HPDE6-E6E7 (cell line): ENCODE measurements at regions not wholly inside any gene's neighbourhood (a gene's known extent, or its start where the extent isn't known, plus 50 kb on each side); places are given as distances from the start of the nearest gene placed in this dataset.
"Not testable (repeated sequence)": the region's sequence is repeated elsewhere in the genome, so short reads cannot be mapped to it uniquely, and the experiment has no call there.

ENCODE experiments used
- DNase-seq: peaks from one replicate; pipeline ENCODE4 v3.0.0; 2011; ENCODE audit warnings: missing footprints; ENCODE audit errors: extremely low spot score

GRCh38 chr12:124218650-124219049 is 76.2 kb upstream of the RFLNA start:
- not testable (repeated sequence) for DNase-seq

DNA sequence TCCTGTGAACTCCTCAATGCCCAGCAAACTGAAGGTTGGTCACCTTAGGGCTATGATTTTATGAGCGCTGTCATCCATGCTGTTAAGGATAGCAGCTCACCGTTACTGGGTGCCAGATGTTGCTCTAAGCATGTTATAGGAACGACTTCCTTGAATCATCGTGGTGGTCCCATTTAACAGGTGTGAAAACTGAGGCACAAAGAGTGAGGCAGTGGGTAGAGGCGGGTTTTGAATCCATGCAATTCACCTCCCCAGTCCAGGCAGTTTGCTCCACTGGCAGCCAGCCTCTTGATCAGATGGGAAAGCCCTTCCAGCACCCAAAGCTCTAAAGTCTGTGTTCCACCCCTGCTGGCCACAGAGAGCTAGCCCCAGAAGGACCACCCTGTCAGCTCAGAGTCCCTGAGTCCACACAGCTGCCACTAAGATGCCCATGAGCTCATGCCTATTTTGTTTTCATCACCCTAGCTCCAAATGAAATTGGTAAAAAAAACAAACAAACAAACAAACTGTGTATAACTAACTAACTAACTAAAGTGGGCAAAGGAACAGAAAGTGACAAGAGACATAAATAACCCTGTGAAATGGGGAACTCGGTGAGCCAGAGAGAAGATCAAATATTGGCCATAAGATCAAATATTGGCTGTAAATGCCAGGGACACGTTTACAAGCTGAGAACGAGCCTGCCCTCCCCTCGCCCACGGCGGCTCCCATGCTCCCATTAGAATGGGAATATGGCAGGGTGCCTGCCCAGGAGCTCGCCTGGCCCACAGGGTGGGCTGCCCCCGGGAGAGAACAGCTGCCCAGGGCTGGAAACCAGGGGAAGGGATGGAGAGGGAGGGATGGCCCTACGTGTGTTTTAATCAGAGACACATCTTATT is 72.3 kb upstream of the RFLNA start:
- DNase-seq, result no peak

- DNase-seq, result not testable (repeated sequence)
Observed at GRCh38 chr12:124223733-124224138, 71.2 kb upstream of the RFLNA start.

GRCh38 chr12:124224535-124225110 is 70.3 kb upstream of the RFLNA start:
- DNase-seq, result no peak

DNA sequence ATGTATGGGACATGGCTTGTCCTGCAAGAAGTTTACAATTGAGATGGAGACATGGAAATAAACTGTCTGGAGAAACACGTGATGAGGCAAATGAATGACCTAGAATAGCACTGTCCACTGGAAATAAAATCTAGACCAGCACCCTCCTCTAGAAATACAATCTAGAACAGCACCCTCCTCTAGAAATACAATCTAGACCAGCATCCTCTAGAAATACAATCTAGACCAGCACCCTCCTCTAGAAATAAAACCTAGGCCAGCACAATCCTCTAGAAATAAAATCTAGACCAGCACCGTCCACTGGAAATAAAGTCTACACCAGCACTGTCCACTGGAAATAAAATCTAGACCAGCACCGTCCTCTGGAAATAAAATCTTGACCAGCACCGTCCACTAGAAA is 69.2 kb upstream of the RFLNA start:
- no peak for DNase-seq

DNA sequence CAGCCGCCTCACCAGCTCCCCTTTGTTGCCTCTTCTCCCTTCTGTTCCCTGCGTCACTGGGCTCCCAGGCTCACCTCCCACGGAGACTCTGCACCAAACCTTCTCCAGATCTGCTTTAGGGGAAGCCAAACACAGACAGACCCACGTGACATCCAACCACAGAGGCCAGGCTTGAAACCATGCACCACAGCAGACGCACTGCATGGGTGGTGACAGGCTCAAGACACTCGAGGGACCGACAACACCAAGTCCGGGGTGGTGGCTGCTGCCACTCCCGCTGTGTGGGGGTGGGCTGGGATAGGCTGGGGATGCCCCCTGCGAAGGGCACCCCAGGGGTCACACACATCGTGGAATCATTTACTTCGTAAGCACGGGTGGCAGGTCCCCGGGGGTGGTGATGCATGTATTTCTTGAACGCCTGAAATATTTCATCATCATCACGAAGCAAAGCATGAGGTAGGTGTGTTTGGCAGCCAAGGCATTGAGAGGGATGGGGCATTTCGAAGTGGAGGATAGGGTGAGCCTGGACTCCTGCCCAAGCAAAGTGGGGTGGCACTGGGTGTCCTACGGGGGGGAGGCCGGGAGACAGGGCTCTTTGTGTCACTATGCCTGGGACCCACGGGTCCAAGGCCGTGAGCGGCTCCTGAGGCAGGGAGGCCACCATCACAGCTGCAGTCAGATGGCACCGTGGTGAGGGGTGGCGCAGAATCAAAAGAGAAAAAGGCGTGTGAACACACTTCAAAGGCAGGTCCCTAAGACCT is 66.8 kb upstream of the RFLNA start:
- no peak for DNase-seq

- DNase-seq, result no peak
Observed at GRCh38 chr12:124229520-124229919, 65.4 kb upstream of the RFLNA start.

DNA sequence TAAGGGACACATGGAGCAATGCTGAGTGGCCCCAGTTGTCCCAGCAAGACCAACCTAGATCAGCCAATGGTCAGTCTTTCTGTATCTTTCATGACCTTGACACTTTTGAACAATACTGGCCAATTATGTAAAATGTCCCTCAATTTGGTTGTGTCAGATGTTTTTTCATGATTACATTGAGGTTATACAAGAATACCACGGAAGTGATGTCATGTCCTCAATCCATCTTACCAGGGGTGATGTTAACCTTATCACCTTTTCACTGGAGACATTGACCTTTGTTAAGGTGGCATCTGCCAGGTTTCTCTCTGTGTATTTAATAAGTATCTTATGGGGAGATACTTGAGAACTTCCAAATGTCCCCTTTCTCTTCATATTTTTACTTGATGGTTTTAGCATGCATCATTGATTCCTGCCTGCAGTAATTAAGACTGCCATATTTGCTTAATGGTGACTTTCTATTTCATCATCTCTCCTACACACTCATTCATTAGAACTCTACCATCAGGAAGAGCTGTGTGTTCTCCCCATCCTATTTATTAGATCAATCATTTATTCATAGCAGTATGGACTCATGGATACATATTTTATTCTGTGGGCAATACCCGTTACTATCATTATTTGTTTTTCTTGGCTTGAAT is 64.7 kb upstream of the RFLNA start:
- no peak for DNase-seq

DNA sequence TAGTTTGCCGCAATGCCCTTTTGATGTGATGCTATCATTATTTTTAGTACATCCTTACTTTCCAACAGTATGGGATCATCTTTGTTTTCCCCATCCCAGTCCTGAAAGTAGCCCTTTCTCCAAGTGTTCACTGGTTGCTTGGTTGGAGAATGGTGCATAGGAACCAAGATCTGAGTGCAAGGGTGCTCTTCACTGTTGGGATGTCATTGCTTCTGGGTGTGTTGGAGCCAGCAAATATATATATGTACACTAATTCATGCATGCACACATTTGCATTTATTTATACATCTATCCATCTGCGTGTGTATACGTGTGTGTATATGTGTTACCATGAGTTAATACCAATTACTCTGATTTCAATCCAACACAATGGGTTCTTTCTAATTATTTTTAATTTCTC is 64.1 kb upstream of the RFLNA start:
- DNase-seq, result no peak

DNA sequence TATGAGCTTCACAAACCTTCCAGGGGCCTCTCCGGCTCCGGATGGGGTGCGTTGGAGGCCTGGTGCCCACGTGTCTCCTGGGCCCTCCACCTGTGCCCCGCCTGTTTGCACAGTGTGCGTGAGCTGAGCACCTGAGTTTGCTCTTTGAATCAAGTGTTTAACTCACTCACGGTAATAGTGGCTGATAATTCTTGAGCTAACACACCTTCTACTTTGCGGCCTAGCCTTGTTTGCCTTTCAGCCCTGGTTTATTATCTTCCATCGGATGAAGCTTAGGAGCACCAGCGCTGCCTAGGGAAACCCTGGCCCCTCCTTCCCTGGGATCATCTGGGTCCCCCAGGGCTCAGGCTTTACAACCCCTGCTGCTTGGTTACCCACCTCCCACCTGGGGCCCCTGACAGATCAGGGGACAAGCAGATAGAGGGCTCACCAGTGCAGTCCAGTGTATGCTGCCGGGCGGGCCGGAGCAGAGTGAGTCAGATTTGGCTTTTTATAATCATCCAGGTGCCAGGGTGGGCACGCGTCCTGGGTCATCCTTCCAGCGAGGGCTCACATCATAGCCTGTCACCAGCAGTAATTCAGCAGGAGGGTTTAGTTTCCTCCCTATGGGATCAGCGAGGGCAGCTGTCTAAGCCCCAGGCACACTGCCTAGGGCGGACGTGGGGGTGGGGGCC is 62.8 kb upstream of the RFLNA start:
- no peak for DNase-seq

- no peak for DNase-seq
Observed at GRCh38 chr12:124232654-124232987, 62.3 kb upstream of the RFLNA start.

GRCh38 chr12:124233041-124233796 is 61.7 kb upstream of the RFLNA start:
- peak; percentile 17 for DNase-seq

- no peak for DNase-seq
Observed at GRCh38 chr12:124233846-124234640, 60.9 kb upstream of the RFLNA start.

- DNase-seq, result no peak
Observed at GRCh38 chr12:124236625-124237031, 58.3 kb upstream of the RFLNA start.

DNA sequence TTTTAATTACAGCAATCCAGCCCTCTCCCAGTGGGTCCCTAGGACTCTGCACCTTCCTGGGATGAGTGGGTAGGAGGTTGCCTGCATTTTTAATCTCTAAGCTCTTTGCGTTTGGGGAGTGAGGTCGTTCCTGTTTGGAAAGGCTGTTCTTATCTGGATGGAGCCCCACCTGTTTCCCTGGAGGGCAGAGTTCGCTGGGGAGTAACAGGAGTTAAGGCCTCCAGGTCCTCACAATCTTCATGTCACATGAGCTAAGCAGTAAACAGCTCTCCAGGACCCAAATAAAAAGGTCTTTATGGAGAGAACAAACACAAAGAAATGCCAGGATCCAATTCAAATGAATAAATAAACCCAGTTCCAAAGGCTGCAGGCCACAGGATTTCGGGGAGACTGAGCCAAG is 56.0 kb upstream of the RFLNA start:
- no peak for DNase-seq

DNA sequence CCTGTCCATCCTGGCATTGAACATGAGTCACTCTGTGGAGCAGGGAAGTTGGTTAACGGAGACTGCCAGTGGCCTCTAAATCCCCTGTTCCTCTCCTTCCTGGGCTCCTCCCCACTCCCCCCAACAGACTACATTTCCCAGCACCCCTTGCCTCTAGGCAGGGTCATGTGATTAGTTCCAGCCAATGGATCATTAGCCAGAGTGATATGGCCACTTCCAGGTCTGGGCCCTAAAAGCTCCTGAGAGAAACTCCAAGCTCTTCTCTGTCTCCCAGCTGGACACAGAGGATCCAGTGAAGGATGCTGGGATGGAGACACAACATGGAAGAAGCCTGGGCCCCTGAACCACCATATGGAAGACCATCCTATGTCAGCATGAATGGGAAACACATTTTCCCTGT is 54.4 kb upstream of the RFLNA start:
- DNase-seq, result no peak

GRCh38 chr12:124241776-124242528 is 52.9 kb upstream of the RFLNA start:
- DNase-seq, result no peak

- DNase-seq, result no peak
Observed at GRCh38 chr12:124242529-124243065, 52.3 kb upstream of the RFLNA start.

GRCh38 chr12:124243936-124244335 is 51.0 kb upstream of the RFLNA start:
- DNase-seq, result no peak
